ENCODE measurements at regions not wholly inside any gene's neighbourhood (a gene's known extent, or its start where the extent isn't known, plus 50 kb on each side); places are given as distances from the start of the nearest gene placed in this dataset.

DNA sequence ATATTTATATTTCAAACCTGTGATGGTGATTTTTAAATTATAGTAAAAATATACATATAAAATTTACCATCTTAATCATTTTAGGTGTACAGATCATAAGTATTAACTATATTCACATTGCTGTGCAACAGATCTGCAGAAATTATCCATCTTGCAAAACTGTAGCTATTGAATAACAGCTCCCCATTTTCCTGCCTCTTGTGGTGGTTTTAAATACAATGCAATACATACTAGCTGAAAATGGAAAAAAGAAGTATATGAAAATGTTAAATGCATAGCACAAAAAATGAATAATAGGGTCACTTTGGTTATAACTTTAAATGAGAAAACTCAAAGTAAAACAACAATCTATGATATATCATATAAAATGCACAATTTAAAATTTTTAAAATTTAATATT is 130.9 kb upstream of the VPREB1 start:
- H3K27ac Mint-ChIP-seq (ENCODE audit: unreplicated experiment): no peak overlapping the region
- no peaks in the 10 kb centered on the region for H3K36me3 Mint-ChIP-seq (ENCODE audit: unreplicated experiment)
- TF ChIP-seq, protein P1, sequence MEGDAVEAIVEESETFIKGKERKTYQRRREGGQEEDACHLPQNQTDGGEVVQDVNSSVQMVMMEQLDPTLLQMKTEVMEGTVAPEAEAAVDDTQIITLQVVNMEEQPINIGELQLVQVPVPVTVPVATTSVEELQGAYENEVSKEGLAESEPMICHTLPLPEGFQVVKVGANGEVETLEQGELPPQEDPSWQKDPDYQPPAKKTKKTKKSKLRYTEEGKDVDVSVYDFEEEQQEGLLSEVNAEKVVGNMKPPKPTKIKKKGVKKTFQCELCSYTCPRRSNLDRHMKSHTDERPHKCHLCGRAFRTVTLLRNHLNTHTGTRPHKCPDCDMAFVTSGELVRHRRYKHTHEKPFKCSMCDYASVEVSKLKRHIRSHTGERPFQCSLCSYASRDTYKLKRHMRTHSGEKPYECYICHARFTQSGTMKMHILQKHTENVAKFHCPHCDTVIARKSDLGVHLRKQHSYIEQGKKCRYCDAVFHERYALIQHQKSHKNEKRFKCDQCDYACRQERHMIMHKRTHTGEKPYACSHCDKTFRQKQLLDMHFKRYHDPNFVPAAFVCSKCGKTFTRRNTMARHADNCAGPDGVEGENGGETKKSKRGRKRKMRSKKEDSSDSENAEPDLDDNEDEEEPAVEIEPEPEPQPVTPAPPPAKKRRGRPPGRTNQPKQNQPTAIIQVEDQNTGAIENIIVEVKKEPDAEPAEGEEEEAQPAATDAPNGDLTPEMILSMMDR (IDR thresholded peaks at IDR 0.05; ENCODE audit: partially characterized antibody, unreplicated experiment): no peak
- H3K4me1 Mint-ChIP-seq (ENCODE audit: low read depth, unreplicated experiment): peaks cover 5% of the 10 kb centered on the region
- no peaks in the 10 kb centered on the region for H3K9me3 Mint-ChIP-seq (ENCODE audit: unreplicated experiment)
- H3K4me3 Mint-ChIP-seq (ENCODE audit: unreplicated experiment): no peak overlapping the region
- DNase-seq: no peak
- H3K27me3 Mint-ChIP-seq (ENCODE audit: unreplicated experiment): peaks cover 4% of the 10 kb centered on the region

- H3K4me3 Mint-ChIP-seq (ENCODE audit: unreplicated experiment): no peak overlapping the region
- peaks cover 5% of the 10 kb centered on the region for H3K4me1 Mint-ChIP-seq (ENCODE audit: low read depth, unreplicated experiment)
- H3K27ac Mint-ChIP-seq (ENCODE audit: unreplicated experiment): no peak overlapping the region
- no peaks in the 10 kb centered on the region for H3K36me3 Mint-ChIP-seq (ENCODE audit: unreplicated experiment)
- H3K9me3 Mint-ChIP-seq (ENCODE audit: unreplicated experiment): no peaks in the 10 kb centered on the region
- TF ChIP-seq, protein P1 (IDR thresholded peaks at IDR 0.05; ENCODE audit: partially characterized antibody, unreplicated experiment): no peak
- DNase-seq: no peak
- peaks cover 1% of the 10 kb centered on the region for H3K27me3 Mint-ChIP-seq (ENCODE audit: unreplicated experiment)
Measured at GRCh38 chr22:22112533-22113294, 130.1 kb upstream of the TOP3B start.

DNA sequence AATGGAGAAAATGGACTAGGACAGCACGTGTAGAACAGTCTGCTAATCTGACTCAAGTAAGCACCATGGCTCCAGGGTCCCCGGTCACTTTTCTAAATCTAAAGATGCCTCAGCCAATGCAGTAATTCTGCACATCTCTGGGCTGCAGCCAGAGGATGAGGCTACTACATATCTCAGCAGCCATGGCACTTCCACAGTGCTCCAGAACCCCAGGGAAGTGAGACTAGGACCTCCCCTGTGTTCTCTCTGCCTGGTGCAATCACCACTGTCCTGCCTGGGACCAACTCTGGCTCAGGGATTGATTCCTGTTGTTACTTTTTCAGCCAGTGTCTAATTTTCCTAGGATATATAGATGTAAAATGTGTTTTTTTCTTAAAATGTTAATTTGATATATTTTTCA is 129.4 kb upstream of the TOP3B start:
- Mint-ChIP-seq H3K4me3 (ENCODE audit: unreplicated experiment) (no peak overlapping the region), H3K27me3 (ENCODE audit: unreplicated experiment) (peaks cover 1% of the 10 kb centered on the region), H3K4me1 (ENCODE audit: low read depth, unreplicated experiment) (peaks cover 5% of the 10 kb centered on the region), H3K36me3 (ENCODE audit: unreplicated experiment) (no peaks in the 10 kb centered on the region), H3K27ac (ENCODE audit: unreplicated experiment) (no peak overlapping the region), H3K9me3 (ENCODE audit: unreplicated experiment) (no peaks in the 10 kb centered on the region)
- no peak for DNase-seq
- TF ChIP-seq, protein P1 (IDR thresholded peaks at IDR 0.05; ENCODE audit: partially characterized antibody, unreplicated experiment): no peak

DNA sequence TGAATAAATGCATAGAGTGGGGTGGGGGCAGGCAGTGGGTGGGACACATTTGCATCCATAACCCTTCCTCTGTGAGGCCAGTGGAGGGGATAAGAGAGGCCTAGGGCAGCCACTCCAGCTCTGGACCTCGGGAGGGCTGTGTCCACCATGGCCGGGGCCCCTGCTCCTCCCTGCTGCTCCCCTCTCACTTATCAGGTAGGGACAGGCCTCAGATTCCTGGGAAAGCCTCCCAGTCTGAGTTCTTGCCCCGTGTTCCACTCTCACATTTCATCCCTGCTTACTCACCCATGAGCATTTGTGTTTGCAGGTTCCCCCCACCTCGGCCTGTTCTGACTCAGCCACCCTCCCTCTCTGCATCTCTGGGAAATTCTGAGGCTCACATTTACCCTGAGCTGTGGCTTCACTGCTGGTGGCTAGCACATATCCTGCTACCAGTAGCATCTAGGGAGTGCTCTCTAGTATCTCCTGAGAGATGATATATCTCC is 128.7 kb upstream of the TOP3B start:
- Mint-ChIP-seq H3K9me3 (ENCODE audit: unreplicated experiment) (no peaks in the 10 kb centered on the region), H3K4me3 (ENCODE audit: unreplicated experiment) (no peak overlapping the region), H3K4me1 (ENCODE audit: low read depth, unreplicated experiment) (peaks cover 5% of the 10 kb centered on the region), H3K27ac (ENCODE audit: unreplicated experiment) (no peak overlapping the region), H3K36me3 (ENCODE audit: unreplicated experiment) (no peaks in the 10 kb centered on the region), H3K27me3 (ENCODE audit: unreplicated experiment) (peaks cover 1% of the 10 kb centered on the region)
- DNase-seq: no peak
- TF ChIP-seq, protein P1 (IDR thresholded peaks at IDR 0.05; ENCODE audit: partially characterized antibody, unreplicated experiment): no peak

- Mint-ChIP-seq H3K9me3 (ENCODE audit: unreplicated experiment) (no peaks in the 10 kb centered on the region), H3K4me1 (ENCODE audit: low read depth, unreplicated experiment) (peaks cover 5% of the 10 kb centered on the region), H3K4me3 (ENCODE audit: unreplicated experiment) (no peak overlapping the region), H3K36me3 (ENCODE audit: unreplicated experiment) (no peaks in the 10 kb centered on the region), H3K27ac (ENCODE audit: unreplicated experiment) (peak overlapping the region; percentile 55), H3K27me3 (ENCODE audit: unreplicated experiment) (peaks cover 1% of the 10 kb centered on the region)
- peak; percentile 79 for DNase-seq
- TF ChIP-seq, protein P1 (IDR thresholded peaks at IDR 0.05; ENCODE audit: partially characterized antibody, unreplicated experiment): peak; percentile 65
Measured at GRCh38 chr22:22110548-22111266, 128.1 kb upstream of the TOP3B start.

Data from glutamatergic neuron (in vitro differentiated cells).